Fibroblast of villous mesenchyme (primary cell): ENCODE measurements at regions not wholly inside any gene's neighbourhood (a gene's known extent, or its start where the extent isn't known, plus 50 kb on each side); places are given as distances from the start of the nearest gene placed in this dataset.

Experiments used
- DNase-seq: peaks from one replicate; pipeline ENCODE4 v3.0.0-alpha.2; 2010; ENCODE audit warnings: low read depth
- H3K4me3 ChIP-seq: 2 replicates; pipeline ENCODE4 v1.5.1; 2011; ENCODE audit warnings: low read depth, mild to moderate bottlenecking, low read length
- CTCF ChIP-seq: IDR thresholded peaks from 2 replicates; pipeline ENCODE4 v1.5.1; 2012; ENCODE audit warnings: low read depth, mild to moderate bottlenecking, low read length; ENCODE audit not compliant: insufficient read depth

GRCh38 chr4:137203601-137204000 is 328.7 kb downstream of the PCDH18 start:
- TF ChIP-seq CTCF: no peak
- peak; percentile 27 for DNase-seq
- no peak overlapping the region for H3K4me3 ChIP-seq

- no peak for TF ChIP-seq CTCF
- no peak overlapping the region for H3K4me3 ChIP-seq
- DNase-seq: no peak
Observed at GRCh38 chr4:137200322-137200721, 332.0 kb downstream of the PCDH18 start.

DNA sequence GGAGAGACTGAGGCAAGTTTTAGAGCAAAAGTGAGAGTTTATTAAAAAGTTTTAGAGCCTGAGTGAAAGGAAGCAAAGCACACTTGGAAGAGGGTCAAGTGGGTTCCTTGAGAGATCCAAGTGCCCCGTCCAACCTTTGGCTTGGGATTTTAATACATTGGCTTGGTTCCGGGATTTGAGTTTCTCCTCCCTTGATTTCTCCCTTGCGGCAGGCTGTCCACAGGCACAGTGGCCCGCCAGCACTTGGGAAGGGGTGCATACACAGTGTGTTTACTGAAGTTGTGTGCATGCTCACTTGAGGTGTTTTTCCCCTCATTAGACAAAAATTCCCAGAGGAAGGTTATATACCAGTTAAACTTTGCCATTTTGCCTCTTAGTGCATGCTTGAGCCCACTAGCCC is 333.5 kb downstream of the PCDH18 start:
- H3K4me3 ChIP-seq: no peak overlapping the region
- no peak for TF ChIP-seq CTCF
- DNase-seq: no peak

GRCh38 chr4:137194670-137195069 is 337.6 kb downstream of the PCDH18 start:
- TF ChIP-seq CTCF: no peak
- H3K4me3 ChIP-seq: no peak overlapping the region

GRCh38 chr4:137193564-137193963 is 338.7 kb downstream of the PCDH18 start:
- no peak for TF ChIP-seq CTCF

More at GRCh38 chr4:137194670-137195069, 337.6 kb downstream of the PCDH18 start:
- DNase-seq: no peak

GRCh38 chr4:137181293-137181899 is 350.9 kb downstream of the PCDH18 start:
- DNase-seq: no peak
- TF ChIP-seq CTCF: no peak
- no peak overlapping the region for H3K4me3 ChIP-seq

More at GRCh38 chr4:137193564-137193963, 338.7 kb downstream of the PCDH18 start:
- no peak overlapping the region for H3K4me3 ChIP-seq
- DNase-seq: no peak

DNA sequence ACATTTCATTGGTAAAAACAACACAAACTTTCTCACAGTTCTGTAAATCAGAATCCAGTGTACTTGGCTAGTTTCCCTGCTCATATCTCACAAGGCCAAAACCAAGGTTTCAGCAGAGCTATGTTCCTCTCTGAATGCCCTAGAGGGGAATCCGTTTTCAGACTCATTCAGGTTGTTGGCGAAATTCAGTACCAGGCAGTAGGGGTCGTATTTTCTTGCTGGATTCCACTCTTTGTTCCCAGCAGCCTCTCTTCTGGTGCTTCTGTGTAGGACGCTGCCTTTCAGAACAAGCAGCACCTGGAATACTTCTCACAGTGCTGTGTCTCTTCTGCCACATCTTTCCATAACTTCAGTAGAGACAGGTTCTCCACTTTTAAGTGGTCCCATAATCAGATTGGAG is 351.9 kb downstream of the PCDH18 start:
- no peak for DNase-seq
- TF ChIP-seq CTCF: peak; percentile 18

More for the DNA sequence above, 351.9 kb downstream of the PCDH18 start:
- no peak overlapping the region for H3K4me3 ChIP-seq
